DMS153 treated with DMSO at 0.1 percent for 48 hours (cell line): ENCODE measurements at regions not wholly inside any gene's neighbourhood (a gene's known extent, or its start where the extent isn't known, plus 50 kb on each side); places are given as distances from the start of the nearest gene placed in this dataset.
"Not testable (repeated sequence)": the region's sequence is repeated elsewhere in the genome, so short reads cannot be mapped to it uniquely, and the experiment has no call there.

Source experiments
- DNase-seq: peaks from one replicate; lab custom pipeline; 2025; ENCODE audit not compliant: unreplicated experiment; lab: John Stamatoyannopoulos, UW

DNA sequence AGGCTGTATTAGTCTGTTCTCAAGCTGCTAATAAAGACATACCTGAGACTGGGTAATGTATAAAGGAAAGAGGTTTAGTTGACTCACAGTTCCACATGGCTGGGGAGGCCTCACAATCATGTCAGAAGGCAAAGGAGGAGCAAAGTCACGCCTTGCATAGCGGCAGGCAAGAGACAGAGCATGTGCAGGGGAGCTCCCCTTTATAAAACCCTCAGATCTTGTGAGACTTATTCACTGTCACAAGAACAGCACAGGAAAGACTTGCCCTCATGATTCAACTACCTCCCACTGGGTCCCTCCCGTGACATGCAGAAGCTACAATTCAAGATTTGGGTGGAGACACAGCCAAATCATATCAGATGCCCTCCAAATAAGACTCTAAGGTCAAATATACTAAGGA lies 139.4 kb upstream of the TOP1 start:
- not testable (repeated sequence) for DNase-seq

DNA sequence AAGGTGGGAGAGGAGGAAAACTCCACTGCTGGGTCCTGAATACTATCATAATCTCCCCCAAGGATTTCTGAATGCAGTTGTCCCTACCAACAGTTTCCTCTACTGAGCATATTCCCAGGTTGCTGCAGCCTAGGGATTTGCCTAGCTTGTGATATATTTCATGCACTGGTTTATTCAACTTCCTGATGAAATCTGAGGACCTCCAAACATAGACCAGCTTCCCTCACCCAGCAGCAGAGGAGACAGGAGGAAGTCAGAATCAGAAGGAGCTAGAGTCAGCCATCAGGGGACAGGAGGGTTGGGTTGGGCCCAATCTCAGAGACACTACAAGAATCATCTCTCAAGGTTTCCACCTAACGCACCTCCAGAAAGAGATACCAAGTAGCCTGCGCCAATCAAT lies 138.4 kb upstream of the TOP1 start:
- no peak for DNase-seq

DNA sequence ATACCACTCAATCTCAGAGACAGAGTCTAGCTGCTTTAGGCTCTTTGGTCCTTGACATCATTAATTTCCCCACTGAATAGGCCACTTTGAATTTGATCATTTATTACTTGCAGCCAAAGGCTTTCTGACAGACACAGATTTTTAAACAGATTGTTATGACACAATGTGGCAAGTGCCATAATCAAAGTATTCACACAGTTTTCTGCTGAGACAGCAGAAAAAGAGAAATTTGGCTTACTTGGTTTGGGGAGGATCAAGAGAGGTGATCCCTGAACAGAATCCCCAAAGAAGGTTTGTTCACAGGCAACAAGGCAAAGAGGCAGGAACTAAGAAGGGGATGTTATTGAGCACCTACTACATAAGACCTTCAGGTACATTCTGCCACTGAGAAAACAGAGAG lies 138.0 kb upstream of the TOP1 start:
- no peak for DNase-seq

DNA sequence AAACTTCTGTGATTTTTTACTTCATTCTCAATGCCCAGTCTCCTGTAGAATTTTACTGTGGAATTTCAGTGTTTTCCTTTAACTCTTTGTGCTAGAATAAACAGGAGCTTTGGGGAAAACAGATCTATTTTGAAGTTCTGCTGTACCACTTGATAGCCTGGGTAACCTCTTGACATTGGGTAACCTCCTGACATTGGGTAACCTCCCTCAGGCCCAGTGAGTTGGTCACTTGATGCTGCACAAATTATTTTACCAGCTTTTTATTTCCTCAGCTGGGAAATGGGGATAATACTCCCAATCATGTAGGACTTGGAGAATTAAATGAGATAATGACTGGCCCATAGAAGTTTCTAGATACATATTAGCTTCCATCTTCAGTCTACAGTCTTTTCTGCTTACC lies 137.3 kb upstream of the TOP1 start:
- no peak for DNase-seq

DNA sequence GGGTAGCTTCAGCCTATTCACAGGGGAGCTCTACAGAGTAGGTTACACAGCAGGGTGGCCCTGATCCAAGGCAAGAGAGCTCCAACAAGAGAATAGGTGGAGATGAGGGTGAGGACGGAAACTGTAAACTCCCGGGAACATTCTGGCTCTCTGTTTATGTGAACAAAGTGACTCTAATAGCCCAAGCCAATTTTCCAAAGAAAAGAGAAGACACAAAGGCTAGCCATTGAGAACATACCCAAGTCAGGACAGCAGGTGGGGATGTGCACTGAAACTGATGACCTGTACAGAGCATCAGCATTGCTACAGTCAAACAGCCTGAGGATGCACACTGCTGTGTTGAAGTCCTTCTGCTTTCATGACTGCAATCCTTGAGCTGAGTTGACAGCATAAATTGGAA lies 136.0 kb upstream of the TOP1 start:
- DNase-seq: no peak

DNA sequence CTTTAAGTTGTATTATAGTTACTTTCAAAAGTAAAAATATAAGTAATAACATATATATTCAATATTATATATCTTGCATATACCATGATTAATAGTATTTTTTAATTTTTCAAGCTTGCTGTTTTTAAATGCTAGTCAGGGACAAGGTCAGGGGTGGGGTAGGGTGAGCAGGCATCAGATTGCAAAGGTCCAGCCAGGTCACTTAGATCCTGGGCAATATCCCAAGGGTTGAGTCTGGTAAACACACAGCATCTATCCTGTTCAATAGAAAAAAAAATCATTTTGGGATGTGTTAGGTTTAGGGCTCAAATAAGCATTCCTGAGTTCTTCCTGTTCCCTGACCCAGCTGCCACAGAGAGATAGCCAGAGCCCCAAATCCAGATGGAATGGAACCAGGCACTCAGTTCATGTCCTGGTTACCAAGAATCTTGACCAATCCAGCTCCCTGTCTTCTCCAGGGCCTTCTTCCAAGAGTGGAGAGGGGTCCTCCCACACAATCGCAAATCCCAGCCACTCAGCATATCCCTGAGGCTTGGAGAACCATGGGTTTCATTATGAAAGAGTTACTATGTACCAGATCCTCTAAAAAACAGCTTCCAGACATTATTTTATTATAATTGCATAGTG lies 134.9 kb upstream of the TOP1 start:
- no peak for DNase-seq

DNA sequence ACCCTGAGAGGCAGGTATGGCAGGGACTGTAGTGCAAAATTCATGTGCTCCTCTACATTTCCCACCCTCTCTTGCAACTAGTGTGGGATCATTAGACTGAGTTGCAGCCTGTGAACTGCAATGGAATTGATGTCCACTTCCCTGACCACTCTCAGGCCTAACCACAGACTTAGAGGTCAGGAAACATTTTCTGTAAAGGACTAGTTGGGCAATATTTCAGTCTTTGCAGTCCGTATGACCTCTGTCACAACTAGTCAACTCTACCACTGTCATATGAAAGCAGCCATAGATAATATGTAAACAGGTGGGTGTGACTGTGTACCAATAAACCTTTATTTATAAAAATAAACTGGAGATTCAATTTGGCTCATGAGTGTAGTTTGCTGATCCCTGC lies 134.4 kb upstream of the TOP1 start:
- DNase-seq: no peak

DNA sequence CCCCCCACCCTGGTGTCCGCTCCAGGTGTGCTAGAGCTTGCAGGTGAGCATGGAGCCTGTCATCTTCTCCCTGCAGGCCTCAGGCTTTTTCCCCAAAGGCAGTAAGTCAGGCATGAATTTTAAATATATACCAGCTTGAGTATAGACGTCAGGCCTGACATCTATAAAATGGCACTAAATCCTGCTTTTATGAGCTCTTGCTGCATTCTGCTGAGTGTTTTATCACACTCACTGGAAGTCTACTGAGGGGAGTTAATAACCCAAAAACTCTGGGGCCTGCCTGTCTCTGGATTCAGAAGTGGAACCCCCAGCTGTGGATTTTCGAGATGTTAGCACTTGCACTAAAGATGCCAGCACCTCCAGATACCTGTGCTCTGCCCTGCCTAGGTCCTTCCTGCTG lies 133.4 kb upstream of the TOP1 start:
- DNase-seq: no peak

DNA sequence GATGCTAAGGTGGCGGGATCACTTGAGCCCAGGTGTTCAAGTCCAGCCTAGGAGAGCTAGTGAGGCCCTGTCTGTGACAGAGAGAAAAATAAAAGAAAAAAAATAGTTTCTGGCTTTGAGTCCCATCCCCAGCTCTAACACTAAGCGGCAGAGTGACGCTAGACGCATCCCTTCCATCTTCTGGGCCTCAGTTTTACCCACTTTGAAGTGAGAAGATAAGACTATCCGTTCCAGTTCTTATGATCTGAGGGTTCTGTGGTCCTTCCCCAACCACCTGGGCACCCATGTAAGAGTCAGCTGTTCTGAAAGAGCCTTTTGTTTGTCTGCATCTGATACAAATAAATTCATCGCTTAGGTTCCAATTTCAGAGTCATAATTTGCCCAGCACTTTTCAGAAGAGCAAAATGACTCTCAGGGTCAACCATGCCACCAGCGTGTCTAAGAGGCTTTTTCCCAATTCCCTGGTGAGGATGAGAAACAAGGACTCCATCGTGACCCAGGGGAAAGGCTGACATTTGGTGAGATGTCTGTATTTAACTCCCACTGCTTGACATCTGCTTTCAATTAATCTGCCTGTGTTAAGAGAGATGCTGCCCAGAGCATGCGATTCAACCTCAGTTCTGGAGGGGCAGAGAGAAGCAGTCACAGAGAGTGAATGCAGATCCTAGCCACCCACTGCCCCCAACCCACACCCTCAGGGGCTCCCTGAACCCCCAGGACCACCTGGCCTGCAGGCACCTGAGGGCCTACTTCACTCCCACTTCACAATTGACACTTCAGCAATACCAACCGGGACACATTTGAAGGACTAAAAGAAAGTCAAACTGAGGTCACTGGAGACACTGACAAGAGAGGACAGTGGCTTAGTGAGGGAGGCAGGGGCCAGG lies 131.6 kb upstream of the TOP1 start:
- DNase-seq: no peak

DNA sequence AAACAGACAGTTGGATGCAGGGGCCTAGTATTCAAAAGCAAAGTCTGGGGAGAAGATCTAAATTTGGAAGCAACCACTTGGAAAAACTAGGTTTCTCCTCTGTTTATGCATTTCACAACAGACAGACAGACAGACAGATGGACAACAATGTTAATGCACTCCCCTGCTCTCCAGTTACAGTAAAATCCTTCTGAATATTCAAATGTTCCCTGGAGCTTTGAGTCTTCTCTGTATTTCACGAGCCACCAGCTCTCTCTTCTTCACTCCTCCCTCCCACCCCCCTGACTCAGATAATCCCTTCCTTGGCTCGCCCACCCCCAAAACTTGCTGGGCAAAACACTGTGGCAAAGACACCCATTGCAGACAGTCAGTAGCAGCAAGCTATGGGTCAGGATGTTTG lies 129.3 kb upstream of the TOP1 start:
- DNase-seq: no peak

DNA sequence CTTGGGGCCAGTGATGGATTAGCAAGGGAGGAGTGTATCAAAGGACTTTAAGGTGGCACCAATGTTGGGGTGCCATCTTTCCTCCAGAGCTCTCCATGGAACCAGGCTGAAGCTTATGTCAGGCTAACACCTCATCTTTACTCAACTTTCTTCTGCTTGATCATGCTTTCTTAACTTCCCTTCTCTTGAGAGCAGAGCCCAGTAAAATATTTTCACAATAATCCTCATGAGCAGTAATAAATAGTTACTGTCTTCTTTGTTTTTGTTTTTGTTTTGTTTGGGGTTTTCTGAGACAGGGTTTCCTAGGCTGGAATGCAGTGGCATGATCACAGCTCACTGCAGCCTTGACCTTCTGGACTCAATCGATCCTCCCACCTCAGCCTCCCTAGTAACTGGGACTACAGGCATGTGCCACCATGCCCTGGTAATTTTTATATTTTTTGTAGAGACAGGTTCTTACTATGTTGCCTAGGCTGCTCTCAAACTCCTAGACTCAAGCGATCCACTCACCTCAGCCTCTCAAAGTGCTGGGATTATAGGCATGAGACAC lies 127.9 kb upstream of the TOP1 start:
- DNase-seq: no peak

DNA sequence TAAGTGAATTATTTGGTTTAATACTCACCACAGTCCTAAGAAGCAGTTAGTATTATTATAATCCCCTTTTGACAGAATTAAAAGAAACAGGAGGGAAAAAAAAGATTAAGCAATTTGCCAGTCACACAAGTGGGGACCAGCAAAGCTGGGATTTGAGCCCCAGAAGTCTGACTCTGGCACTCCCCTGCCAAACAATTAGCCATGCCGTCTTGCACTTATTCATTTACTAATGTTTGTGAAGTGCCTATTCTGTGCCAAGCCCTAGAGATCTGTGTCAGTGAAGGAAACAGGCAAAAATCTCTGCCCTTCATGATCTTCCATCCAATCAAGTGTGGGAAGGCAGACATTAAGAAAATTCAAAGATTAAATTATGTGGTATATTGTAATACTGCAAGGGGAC lies 126.0 kb upstream of the TOP1 start:
- DNase-seq: no peak

DNA sequence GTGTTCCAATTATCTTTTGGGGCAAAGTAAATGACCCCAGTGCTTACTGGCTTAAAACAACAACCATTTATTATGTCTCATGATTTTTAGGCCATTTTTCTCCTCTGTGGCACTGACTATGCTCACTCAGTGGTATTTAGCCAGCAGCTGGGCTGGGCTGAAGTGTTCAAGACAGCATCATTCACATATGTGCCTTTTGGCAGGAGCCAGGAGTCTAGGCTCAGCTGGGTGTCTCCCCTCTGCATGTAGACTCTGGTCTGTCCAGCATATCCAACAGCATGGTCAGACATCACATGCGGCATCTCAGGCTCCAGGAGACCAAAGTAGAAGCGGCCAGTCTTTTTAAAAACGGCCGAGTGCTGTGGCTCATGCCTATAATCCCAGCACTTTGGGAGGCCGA lies 120.3 kb upstream of the TOP1 start:
- DNase-seq: no peak

DNA sequence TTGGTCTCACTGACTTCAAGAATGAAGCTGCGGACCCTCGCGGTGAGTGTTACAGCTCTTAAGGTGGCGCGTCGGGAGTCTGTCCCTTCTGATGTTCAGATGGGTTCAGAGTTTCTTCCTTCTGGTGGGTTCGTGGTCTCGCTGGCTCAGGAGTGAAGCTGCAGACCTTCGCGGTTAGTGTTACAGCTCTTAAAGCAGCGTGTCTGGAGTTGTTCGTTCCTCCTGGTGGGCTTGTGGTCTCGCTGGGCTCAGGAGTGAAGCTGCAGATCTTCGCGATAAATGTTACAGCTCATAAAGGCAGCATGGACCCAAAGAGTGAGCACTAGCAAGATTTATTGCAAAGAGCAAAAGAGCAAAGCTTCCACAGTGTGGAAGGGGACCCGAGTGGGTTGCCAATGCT lies 119.1 kb upstream of the TOP1 start:
- DNase-seq: not testable (repeated sequence)

DNA sequence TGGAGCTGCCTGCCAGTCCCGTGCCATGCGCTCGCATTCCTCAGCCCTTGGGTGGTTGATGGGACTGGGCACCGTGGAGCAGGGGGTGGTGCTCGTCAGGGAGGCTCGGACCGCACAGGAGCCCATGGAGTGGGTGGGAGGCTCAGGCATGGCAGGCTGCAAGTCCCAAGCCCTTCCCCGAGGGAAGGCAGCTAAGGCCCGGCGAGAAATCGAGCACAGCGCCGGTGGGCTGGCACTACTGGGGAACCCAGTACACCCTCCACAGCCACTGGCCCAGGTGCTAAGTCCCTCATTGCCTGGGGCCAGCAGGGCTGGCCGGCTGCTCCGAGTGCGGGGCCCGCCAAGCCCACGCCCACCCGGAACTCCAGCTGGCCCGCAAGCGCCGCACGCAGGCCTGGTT lies 118.2 kb upstream of the TOP1 start:
- DNase-seq: not testable (repeated sequence)

DNA sequence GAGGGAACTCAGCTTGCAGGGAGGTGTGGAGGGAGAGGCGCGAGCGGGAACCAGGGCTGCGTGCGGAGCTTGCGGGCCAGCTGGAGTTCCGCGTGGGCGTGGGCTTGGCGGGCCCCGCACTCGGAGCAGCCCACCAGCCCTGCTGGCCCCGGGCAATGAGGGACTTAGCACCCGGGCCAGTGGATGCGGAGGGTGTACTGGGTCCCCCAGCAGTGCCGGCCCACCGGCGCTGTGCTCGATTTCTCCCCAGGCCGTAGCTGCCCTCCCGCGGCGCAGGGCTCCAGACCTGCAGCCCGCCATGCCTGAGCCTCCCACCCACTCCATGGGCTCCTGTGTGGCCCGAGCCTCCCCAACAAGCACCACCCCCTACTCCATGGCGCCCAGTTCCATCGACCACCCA lies 117.5 kb upstream of the TOP1 start:
- DNase-seq: not testable (repeated sequence)

DNA sequence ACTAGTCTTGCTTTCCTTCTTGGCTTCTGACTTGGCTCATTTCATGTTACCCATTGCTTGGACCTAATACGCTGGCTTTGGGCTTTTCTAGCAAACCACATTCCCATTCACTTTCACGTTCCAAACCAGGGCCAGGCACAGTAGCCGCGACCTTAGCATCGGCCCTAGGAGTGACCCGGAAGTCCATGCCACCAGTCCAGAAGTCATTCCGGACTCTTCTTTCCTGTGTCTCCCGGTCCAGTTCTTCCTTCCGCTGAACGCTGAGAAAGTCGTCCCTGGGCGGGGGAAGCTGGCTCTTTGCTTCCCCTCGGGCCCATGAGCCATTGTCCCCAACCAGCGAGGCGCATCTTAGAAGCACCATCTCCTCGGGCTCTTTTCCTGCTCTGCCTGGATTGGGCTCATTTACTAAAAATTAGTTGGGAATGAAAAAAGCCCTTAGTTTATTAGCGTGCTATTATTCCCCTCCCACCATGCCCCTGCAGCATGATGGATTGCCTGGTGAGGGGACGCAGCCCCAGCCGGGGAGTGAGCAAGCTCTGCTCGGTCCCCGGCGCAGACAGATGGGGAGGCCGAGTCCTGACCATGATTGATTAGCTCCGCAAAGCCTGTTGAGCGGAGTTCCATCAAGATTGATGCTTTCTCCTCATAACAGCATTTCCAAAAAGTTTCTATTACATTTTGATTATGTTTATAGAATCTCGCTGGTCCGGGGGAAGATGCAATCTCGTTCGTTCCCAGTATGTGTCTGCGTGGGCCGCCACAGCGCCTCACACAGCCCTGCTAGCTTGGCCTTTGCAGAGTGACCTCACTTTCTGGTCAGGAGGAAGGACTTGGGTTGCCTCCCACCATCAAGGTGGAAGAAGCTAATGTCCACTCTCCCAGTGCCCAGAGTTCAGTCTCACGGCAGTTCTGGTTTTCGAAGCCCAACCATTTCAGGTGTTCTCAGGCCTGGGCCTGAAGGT lies 115.1 kb upstream of the TOP1 start:
- DNase-seq: no peak

DNA sequence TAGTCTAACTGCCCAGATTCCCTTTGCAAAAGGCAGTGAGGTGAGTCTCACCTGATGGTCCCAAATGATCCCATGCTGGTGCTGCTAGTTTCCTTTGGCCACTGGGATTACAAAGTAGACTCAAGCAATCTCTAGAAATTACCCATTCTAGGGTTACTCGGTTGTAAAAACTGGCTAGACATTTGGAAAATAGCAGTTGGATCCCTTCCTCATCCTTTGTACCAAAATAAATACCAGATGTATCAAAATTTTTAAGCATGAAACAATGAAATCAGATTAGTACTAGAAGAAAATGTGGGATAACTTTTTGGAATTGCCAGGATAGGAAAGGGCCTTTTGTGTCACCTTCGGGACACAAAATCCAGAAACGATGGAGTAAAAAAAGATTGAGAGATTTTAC lies 112.9 kb upstream of the TOP1 start:
- no peak for DNase-seq

DNA sequence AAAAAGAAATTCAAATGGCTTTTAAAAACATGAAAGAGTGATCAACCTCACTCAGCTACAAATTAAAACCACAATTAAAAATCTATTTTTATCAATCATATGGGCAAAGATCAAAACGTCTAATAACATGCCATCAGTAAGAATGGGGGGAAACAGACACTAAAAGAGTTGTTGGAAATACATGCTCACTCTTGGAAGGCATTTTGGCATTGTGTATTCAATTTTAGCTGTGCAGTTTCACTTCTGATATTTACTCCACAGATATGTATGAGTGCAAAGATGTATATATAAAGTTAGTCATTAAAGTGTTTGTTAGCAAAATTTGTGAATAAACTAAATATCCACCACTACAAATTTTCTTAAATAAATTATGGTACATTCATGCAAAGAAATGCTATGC lies 112.3 kb upstream of the TOP1 start:
- no peak for DNase-seq

DNA sequence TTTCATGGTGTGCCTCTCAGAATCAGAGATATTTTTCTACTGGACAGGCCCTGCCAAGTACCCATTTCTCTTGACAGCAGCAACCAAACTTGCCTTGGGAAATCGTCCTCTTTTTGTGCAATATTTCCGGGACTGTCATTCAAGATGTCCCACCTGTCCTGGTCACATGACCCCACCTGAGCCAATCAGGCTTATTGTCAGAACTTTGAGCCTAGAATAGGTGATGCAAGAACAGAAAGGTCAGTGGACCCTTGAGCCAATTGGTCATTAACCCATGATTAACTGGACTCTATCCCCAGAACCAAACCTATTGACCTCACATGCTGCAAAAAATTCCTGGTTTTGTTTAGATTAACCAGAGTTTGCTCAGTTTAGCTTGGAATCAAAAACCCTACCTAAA lies 108.3 kb upstream of the TOP1 start:
- DNase-seq: no peak

DNA sequence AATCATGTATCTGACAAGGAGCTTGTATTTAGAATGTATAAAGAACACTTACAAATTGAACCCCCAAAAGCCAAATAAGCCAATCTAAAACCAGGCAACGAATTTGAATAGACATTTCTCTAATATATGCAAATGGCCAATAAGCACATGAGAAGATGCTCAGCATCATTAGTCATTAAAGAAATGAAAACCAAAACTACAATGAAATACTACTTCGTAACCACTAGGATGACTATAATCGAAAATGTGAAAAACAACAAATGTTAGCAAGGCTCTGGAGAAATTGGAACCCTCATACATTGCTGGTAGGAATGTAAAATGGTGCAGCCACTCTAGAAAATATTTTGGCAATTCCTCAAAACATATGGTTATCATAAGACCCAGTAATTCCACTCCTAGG lies 105.8 kb upstream of the TOP1 start:
- no peak for DNase-seq
